AG04449 (cell line): ENCODE measurements at regions not wholly inside any gene's neighbourhood (a gene's known extent, or its start where the extent isn't known, plus 50 kb on each side); places are given as distances from the start of the nearest gene placed in this dataset.

Experiments
- CTCF ChIA-PET: fragments of 350-600 bp; formaldehyde crosslinking; extraction: SDS; loops from one replicate; lab custom pipeline; 2021; ENCODE audit warnings: antibody characterized with exemption; lab: Yijun Ruan, JAX
- POLR2A ChIA-PET: fragments of 400-600, 350-600 bp; formaldehyde crosslinking; extraction: SDS; loops from one replicate; lab custom pipeline; 2020; ENCODE audit warnings: antibody characterized with exemption, inconsistent platforms; lab: Yijun Ruan, JAX
- DNase-seq: peaks from one replicate; pipeline ENCODE4 v3.0.0-alpha.2; 2010; ENCODE audit warnings: low read depth, low spot score
- H3K4me3 ChIP-seq: 2 replicates; pipeline ENCODE4 v1.5.1; 2011; ENCODE audit warnings: low read depth, mild to moderate bottlenecking, control low read depth, low read length
- TF ChIP-seq, protein P1 (sequence below): IDR thresholded peaks from one replicate; pipeline ENCODE4 v1.5.1; 2011; ENCODE audit warnings: mild to moderate bottlenecking, moderate library complexity, low read length, control low read depth, inconsistent platforms; ENCODE audit not compliant: insufficient read depth; ENCODE audit errors: missing control alignments

- DNase-seq, result no peak
- ChIA-PET CTCF (no interaction called here), POLR2A (no interaction called here)
- no peak overlapping the region for H3K4me3 ChIP-seq
- TF ChIP-seq, protein P1, sequence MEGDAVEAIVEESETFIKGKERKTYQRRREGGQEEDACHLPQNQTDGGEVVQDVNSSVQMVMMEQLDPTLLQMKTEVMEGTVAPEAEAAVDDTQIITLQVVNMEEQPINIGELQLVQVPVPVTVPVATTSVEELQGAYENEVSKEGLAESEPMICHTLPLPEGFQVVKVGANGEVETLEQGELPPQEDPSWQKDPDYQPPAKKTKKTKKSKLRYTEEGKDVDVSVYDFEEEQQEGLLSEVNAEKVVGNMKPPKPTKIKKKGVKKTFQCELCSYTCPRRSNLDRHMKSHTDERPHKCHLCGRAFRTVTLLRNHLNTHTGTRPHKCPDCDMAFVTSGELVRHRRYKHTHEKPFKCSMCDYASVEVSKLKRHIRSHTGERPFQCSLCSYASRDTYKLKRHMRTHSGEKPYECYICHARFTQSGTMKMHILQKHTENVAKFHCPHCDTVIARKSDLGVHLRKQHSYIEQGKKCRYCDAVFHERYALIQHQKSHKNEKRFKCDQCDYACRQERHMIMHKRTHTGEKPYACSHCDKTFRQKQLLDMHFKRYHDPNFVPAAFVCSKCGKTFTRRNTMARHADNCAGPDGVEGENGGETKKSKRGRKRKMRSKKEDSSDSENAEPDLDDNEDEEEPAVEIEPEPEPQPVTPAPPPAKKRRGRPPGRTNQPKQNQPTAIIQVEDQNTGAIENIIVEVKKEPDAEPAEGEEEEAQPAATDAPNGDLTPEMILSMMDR, result no peak
These were observed 134.0 kb upstream of the SEMA3D start for GRCh38 chr7:85320699-85321476.

DNA sequence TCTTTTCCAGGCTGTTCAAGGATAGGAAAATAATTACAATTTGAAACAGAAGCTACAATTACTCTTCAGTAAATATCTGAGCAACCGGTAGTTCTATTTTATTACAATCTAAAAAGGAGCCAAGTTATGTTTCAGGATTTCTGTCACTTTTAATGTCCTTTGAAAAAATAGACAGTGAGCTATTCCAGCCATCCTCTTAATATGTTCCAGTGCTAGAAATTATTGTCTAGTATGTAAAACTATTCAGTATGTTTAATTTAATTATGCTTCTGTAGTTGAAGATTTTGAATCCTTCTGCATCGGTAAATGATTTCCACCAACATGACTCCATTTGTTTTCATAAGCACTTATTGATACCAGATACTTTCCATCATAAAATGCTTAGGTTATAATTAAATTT is 129.6 kb upstream of the SEMA3D start:
- DNase-seq, result no peak
- TF ChIP-seq, protein P1, result no peak
- H3K4me3 ChIP-seq, result no peak overlapping the region
- ChIA-PET CTCF (no interaction called here), POLR2A (no interaction called here)

DNA sequence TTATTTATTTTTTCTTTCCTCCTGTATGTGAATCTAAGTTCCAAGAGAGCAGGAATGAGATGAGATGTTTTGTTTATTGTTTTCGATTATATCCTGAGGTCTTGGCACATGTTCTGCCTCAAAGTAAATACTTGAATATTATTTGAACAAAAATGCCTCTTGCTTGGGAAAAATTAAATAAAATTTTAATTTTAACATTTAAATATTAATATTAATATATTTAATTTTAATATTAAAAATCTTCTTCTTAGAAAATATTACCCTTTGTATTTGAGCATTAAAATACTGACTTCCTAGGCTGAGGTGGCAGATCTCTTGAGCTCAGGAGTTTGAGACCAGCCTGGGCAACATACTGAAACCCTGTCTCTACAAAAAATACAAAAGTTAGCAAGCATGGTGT is 123.4 kb upstream of the SEMA3D start:
- TF ChIP-seq, protein P1, result no peak
- H3K4me3 ChIP-seq, result no peak overlapping the region
- DNase-seq, result no peak
- CTCF ChIA-PET, result no interaction called here
- POLR2A ChIA-PET, result no interaction called here

- no peak for DNase-seq
- TF ChIP-seq, protein P1, result no peak
- ChIA-PET CTCF (no interaction called here), POLR2A (no interaction called here)
- H3K4me3 ChIP-seq, result no peak overlapping the region
These were observed 119.3 kb upstream of the SEMA3D start for GRCh38 chr7:85306115-85306514.

- ChIA-PET CTCF (no interaction called here), POLR2A (no interaction called here)
- TF ChIP-seq, protein P1, result no peak
- DNase-seq, result no peak
- H3K4me3 ChIP-seq, result no peak overlapping the region
These were observed 107.3 kb upstream of the SEMA3D start for GRCh38 chr7:85294176-85294575.

- CTCF ChIA-PET, result interaction anchor here (0.7 kb wide), 1 partner anchor 199 kb away, joined by 3 read pairs; no protein-coding TSS in a partner anchor
- no peak for DNase-seq
- POLR2A ChIA-PET, result no interaction called here
- TF ChIP-seq, protein P1, result no peak
- H3K4me3 ChIP-seq, result no peak overlapping the region
These were observed 106.2 kb upstream of the SEMA3D start for GRCh38 chr7:85292908-85293576.
